HG02885 (cell line): ENCODE measurements at regions not wholly inside any gene's neighbourhood (a gene's known extent, or its start where the extent isn't known, plus 50 kb on each side); places are given as distances from the start of the nearest gene placed in this dataset.

Experiments
- ATAC-seq: cut with Tn5 transposase; IDR thresholded peaks from one replicate; pipeline ENCODE4 v1.9.1; 2021; ENCODE audit warnings: mild to moderate bottlenecking; ENCODE audit not compliant: unreplicated experiment, poor library complexity

- no peak for ATAC-seq
These were observed 58.6 kb downstream of the LIG4 start for GRCh38 chr13:108156749-108157148.

- peak; percentile 75 for ATAC-seq
These were observed 59.9 kb downstream of the LIG4 start for GRCh38 chr13:108155185-108156106.

DNA sequence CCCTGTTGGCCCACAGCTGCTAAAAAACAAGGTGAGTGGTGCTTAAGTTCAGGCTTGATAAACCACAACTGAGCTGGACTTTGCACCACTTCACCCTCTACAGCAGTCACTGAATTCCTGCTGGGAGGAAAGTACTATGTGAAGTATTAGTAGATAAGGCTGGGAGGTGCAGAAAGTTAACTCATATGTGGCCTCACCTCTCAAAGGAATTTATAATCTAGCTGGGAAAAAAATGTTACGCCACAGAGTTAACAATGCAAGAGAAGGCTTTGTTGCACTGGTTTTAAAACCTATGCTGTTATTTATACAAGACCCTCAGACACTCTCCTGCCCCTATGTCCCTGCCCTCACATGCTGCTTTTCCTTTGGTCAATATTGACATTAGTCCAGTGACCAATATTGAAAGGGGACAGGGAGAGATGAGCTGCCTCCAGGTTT is 60.9 kb downstream of the LIG4 start:
- ATAC-seq, result no peak

GRCh38 chr13:108146642-108147041 is 68.7 kb downstream of the LIG4 start:
- no peak for ATAC-seq

DNA sequence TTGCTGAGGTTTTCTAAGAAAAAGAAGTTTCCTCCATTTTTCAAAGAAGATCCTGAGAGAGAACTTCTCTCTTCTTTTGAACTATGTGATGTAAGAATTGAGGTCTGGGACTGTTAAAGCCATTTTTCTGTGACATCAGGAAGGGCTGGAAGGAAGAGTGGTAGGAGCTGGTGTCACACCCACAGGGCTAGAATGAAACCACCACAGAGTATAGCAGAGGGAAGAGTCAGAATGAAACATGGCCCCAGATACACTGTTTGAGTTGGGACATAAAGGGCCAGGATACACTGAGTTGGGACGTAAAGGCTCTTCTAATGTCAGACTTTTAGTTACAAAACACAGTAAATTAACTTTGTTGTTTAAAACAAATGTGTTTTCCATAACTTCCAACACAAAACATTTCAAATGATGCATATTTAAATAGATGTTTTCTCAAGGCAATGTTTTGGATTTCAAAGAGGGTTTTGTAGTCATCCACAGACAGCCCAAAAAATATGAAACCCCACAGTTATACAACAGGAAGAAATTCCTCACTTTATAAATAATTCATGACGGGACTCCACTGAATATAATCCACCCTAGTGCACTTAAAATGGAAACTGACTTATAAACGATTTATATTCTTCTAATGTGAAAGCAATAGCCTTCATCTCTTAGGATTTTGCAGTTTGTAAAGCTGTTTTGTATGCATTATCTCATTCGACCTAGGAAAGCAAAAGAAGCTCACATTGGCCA is 72.5 kb downstream of the LIG4 start:
- ATAC-seq, result no peak

DNA sequence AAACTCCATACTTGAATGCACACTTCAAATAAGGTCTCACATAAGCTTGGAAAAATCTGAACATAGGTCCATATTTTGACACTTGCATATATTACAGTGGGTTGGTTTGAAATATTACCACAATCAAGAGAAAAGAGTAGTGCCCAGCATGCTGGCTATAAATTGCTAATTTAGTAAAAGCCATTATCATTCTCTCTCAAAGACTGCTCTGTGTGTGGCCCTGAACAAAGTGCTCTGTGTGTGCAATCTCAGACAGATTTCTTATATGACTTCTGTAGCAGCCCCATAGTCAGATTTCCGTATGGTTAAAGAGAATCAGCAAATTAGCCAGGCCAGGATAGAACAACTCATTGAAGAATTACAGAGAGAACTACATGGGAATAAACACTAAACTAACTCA is 78.2 kb downstream of the LIG4 start:
- no peak for ATAC-seq

GRCh38 chr13:108127406-108127805 is 87.9 kb downstream of the LIG4 start:
- no peak for ATAC-seq

DNA sequence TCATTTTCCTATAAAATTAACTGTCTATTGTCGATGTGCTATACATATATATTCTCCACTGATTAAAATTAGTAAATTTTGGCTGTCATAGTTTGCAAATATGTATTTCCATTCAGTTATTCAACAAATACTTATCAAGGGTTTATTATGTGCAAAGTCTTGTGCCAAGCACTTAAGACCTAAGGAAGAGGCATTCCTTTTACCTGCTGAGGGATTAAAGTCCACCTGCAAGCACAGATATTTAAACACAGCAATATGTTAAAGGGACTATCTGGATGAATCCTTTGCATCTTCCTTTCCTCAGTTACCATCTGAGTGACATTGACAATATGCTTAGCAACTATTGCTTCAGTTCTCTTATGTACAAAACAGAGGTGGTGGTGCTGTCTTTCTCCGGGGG is 89.3 kb downstream of the LIG4 start:
- ATAC-seq, result no peak

DNA sequence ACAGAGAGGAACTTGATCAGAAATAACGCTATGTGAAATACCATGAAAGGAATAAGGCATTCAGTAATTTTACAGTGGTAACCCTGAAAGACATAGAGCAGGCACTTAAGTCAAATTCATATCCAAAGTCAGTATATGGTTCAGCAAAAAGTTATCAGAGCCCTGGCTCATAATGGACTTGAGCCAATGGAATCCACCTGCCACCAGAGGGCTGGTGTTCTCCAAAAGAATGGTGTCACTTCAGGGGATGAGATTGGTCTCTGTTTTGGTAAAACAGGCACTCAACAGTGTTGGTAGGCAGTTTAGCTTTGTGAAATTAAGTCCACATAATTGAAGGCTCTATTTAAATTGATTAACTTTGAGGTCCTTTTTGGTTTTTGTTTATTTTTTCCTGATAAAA is 93.9 kb downstream of the LIG4 start:
- ATAC-seq, result no peak

DNA sequence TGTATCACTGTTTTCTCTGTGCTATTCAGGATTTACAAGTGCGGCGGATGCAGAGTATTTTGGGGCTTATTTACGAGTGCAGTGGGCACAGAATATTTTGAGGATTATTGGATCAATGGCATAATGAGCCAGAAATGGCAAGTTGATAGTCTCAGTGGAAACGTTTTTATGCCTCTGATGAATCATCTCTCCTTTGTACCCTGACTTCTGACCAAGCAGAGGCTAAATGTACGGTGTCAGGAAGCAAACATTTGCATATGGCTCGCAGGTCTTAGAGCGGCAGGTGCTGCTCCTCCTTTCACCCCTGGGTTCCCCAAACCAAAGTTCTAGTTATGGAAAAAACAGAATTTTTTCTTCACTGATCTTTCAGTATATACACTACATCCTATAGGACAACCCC is 94.5 kb downstream of the LIG4 start:
- ATAC-seq, result no peak

DNA sequence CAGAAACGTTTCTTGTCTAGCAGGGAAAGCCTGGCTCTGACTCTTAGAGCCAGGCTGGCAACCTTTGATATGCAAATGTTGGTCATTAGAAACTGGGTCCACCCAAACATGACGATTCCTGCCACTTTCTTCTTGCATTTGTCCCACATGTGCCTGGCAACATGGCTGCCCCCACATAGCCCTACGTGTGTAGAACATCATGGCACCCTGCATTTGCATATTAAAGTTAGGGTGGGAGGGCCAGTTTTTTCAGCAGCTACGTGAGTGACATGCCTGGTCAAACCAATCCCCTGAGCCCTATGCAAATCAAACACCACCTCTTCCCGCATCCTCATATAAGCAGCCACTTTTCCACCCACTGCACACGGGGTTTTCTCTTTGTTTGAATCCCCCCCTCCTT is 95.0 kb downstream of the LIG4 start:
- no peak for ATAC-seq

DNA sequence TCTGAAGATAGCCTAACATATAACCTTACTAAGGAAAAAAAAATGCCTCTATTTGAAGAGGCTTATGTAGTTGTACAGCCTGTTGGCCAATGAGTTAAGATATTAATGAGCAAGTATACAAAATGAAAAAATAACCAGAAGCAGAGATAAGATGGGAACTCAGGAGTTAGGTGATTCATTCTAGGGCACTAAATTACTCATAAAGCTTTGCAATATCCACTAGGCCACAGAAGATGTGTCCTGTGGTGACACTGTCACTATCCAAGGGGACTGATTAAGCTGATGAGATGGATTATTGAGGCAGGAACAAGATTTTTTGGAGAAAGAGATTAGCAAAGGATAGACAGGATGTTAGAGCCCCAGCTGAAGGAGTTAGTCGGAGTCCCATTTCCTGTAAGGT is 99.6 kb downstream of the LIG4 start:
- no peak for ATAC-seq

- ATAC-seq, result no peak
These were observed 101.9 kb downstream of the LIG4 start for GRCh38 chr13:108113407-108113806.

DNA sequence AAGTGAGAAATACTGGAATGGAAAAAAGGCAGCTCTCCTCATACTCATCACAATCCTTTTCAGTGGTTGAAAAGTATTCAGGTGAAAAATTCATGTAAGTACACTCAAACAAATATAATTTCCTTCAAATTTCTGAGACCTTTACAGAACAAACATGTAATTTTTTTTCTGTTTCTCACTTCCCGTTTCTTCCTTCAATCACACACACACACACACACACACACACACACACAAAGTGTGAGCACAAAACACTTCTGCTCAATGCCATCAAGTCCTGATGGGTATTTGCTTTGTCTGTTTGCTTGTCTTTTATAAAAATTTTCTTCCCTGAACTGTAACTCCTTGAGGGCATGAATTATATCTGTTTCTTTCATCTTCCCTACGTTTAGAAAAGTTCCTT is 110.6 kb downstream of the LIG4 start:
- ATAC-seq, result no peak

DNA sequence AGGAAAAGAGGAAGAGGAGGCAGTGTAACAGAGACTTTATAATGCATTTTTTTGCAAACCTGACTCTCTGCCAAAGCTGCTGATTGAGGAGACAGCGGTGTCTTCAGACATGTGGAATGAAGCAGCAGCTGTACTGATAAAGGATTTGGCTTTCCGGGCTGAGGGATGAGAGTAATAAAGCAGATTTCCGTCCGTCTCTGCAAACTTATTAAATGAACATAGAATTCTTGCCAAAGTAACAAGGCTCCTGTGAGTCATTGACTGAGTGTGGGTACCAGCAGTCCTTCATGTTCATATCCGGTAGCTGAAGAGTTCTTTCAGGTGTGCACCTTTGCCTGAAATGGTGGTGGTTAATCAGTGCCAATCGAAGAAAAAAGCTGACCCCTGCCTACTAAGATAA is 112.6 kb downstream of the LIG4 start:
- no peak for ATAC-seq

- ATAC-seq, result no peak
These were observed 118.9 kb downstream of the LIG4 start for GRCh38 chr13:108096301-108096915.

GRCh38 chr13:108095036-108095435 is 120.3 kb downstream of the LIG4 start:
- ATAC-seq, result no peak

DNA sequence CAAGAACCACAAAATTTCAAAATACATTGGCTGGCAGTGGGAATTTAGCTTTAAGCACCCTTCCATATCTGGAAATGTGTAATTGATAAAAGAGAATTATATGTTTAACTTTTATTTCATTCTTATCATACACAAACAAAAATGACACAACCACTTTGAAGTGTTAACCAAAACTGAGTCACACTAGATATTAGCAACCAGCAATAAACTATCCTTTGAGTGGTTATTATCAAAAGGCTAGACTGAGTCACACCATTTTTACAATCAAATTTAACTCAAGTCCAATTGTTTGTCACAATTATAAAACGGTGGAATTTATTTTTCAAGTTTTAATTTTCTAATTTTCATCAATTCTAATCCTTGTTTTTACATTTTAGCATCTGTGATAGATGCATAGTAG is 121.7 kb downstream of the LIG4 start:
- ATAC-seq, result no peak

DNA sequence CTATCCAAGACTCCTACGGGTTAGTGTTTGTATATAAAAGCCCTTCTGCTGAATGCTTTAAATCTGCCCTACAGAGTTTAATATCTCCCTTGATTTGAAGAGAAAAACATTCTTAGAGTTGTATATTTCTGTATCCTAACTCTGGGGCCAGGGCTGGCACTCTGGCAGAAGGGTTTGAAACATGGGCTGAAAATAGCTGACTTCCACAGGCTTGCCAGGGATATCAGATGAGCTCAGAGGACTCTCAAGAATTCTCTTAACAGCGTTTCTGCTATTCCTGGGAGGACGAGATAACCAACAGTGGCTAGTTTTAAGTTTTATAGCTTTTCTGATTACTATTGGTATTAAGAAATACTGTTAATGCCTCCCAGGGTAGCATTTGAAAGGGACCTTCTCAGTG is 127.5 kb downstream of the LIG4 start:
- no peak for ATAC-seq

GRCh38 chr13:108086678-108087077 is 128.7 kb downstream of the LIG4 start:
- peak; percentile 55 for ATAC-seq

- ATAC-seq, result no peak
These were observed 130.5 kb downstream of the LIG4 start for GRCh38 chr13:108084840-108085239.
